Neural progenitor cell (in vitro differentiated cells): ENCODE measurements at regions not wholly inside any gene's neighbourhood (a gene's known extent, or its start where the extent isn't known, plus 50 kb on each side); places are given as distances from the start of the nearest gene placed in this dataset.

Source experiments
- CTCF ChIP-seq: fragments of 200-600 bp; sonication (generic); IDR thresholded peaks from 2 replicates; pipeline ENCODE4 v1.5.1; 2017; ENCODE audit warnings: antibody characterized with exemption, mild to moderate bottlenecking
- EZH2 ChIP-seq: fragments of 200-600 bp; sonication (generic); IDR thresholded peaks from 2 replicates; pipeline ENCODE4 v1.6.1; 2017; ENCODE audit warnings: antibody characterized with exemption, mild to moderate bottlenecking, moderate library complexity

GRCh38 chr13:28579322-28579721 is 79.6 kb upstream of the POMP start:
- TF ChIP-seq CTCF, result no peak
- TF ChIP-seq EZH2, result no peak
